UCSD-AML1 (cell line): ENCODE measurements at regions not wholly inside any gene's neighbourhood (a gene's known extent, or its start where the extent isn't known, plus 50 kb on each side); places are given as distances from the start of the nearest gene placed in this dataset.

ENCODE experiments used
- DNase-seq: peaks from one replicate; lab custom pipeline; 2025; ENCODE audit not compliant: unreplicated experiment; lab: John Stamatoyannopoulos, UW

DNA sequence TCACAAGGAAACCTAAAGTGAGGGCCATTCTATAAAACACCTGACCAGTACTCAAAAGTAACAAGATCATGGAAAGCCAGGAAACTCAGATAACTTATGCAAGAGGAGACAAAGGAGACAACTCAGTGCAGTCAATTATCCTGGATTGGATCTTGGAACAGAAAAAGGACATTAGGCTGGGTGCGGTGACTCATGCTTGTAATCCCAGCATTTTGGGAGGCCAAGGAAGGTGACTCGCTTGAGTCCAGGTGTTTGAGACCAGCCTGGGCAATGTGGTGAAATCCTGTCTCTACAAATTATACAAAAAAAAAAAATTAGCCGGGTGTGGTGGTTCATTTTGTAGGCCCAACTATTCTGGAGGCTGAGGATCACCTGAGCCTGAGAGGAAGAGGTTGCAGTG is 424.5 kb upstream of the SPRED2 start:
- no peak for DNase-seq

DNA sequence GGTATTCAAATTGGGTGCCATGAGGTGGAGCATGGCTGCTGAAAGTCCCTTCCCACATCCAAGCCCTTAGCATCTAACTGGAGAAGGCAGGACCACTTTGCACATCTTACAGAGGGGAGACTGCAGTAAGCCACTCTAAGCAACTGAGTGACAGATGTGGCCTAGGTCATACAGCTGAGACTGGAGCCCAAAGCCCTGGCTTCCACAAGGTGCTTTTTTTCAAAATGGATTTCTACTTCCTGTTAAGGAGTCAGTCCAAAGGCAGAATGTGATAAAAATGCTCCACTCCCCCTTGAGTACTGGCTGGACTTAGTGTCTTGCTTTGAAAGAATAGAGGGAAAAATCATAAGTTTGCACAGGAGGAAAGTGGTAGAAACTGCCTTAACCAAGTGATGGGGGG is 424.0 kb upstream of the SPRED2 start:
- no peak for DNase-seq

DNA sequence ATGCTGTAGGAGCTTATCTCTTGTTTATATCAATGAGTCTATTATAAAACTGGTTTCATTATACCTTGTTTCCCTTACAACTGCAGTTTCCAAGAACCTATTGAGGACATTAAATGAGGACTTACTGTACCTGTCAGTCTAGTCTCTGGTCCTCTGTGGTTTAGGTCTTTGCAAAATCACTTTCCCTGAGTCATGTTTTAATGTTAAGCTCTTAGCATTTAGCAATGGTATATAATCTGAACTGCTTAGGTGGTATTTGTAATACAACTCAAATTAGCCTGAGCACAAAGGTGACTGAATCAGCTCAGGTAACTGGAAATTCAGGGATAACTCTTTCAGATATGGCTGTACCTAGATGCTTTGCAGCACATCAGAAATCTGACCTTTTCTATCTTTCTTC is 418.3 kb upstream of the SPRED2 start:
- DNase-seq: no peak

DNA sequence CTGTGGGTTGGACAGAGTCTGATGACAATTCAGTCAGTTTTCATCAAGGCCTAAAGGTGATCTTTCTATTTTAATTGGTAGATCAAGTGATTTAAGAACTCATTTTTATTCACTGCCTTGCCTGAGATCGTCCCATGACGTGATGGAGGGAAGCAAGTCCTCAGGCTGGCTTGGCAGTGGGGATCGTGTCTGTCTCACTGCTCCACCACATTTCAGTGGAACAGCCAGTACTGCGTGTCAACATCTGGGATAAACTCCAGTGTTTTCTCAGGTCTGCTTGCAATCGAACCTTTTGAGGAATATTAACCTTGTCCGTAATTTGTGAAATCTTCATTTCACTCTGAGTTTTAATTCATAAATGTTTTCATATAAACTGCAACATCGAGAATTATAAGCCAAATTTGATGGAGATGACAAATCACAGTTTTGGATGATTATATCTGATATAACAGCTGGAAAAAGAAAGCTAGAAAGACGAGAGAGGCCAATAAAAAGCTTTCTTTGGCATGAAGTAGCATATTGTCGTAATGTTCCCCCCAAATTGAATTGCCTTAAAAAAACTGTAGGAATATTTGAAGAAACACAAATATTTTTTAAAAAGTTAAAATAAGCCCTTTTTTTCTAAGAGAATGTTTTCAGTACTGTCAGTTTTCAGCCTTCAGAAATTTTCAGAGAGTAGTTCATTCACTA is 414.7 kb upstream of the SPRED2 start:
- DNase-seq: no peak

DNA sequence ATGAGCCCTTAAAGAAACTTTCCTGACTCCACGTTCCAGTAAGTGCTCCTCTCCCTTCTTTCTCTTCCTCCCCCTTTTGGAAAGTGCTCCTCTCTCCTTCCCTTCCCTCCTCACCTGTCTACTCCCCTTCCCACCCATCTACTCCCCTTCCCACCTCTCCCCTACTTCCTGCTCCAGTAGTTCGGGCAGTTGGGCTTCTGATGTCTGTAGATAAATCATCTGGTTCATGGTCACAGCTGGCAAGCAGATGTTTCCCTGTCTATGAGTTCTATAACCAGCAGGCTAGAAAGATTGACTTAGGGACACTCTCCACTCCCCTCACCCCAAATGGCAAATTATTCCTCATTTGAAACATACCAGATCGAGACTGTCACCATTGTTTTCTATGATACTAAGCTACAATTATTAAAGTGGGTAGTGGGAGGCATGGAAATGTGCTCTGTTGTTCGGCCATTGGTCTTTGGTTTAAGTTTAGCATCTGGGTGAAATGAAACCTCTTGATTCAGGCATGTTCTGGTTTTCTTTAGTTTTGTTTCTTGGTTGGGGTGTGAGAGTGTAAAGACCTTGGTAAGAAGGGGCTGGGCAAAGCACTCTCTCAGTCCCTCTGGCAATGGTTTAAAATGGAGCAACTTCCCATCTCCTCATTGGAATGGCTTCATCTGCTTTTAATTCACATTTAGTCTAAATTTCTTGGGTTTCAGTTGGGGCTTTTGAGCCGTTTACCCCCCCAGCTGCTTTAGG is 413.2 kb upstream of the SPRED2 start:
- no peak for DNase-seq

DNA sequence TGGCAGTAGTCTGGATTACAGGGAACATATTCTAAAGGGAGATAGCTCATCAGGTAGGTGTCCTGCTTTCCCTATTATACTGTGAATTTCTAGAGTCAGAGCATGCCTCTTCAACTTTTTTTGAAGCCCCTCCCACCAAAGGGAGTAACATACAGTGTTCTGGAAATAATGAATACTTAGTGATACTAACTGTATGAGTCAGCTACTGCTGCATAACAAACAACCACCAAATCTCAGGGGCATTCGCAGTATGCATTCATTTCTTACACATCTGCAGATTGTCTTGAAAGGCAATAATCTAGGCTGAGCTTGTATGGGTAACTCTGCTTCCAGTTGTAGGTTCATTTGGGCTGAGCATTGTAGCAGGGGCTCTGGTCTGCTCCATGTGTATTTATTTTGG is 409.7 kb upstream of the SPRED2 start:
- DNase-seq: no peak

DNA sequence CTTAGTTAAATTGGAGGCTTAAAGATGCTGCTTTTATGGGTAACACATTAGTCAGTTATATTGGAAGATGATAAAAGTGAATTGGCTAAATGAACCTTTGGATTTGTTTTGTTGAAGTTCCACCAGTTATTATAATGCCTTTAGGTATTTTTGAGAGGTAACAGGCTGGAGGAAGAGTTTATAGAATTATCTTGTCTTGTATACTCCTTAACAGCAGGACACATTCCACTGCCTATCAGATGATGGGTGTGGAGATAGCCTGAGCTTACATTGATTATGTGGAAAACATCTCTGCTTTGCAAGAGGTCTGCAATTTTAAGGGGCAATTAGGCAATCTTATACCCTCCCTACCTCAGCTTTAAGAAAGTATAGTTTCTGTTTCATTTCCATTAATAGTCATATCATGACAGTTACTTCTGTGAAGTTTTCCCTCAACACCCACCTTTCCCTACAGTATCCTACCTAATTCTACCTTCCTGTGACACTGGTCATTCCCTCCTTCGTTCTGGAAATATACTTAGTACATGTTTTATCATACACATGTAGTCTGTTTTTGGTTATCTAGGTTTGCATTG is 403.7 kb upstream of the SPRED2 start:
- DNase-seq: no peak

DNA sequence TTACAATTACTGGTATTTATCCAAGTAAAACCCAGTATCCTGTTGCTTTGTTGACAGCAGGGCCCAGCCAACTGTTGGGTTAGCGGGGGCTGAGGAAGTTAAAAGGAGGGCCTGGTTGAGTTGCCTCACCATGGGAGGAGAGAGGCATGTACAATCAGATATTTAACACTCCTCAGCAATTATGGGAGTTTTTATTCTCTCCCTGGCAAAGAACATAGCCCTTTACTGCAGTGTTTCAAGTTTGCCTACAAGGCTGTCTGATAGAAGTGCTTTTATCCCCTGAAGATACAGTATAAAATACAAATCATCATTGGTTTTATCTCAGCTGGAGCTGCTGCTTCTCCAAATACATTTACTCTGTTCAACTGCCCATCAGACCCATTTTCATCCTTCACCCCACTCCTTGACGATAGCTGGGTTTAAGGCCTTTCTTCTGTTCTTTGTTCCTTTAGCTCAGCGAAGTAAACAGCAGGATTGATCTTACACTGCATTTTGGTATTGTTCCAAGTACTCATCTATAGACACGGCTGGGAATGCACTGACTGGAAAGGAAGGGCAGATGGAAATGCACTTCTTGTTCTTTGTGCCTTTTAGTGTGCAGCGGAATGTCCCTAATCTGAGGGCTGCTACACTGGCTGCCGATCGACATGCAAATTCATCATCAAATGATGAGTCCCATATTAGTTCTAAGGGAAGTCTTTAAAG is 402.5 kb upstream of the SPRED2 start:
- DNase-seq: no peak

DNA sequence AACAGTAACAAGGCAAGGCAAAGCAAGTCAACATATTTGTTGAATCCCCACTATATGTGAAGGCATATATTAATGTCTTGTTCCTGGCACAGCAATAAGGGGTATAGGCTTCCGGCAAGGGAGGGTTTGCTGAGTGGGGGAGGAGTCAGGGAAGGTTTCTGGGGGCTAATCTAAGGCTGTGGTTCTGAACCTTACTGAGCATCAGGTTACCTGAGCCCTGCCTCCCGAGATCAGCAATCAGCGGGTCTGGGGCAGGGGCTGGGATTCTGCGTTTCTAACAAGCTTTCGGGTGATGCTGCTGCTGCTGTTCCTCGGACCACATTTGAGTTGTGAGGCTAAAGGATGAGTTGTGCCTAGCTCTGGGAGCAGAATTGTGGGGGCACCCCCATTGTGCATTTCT is 401.7 kb upstream of the SPRED2 start:
- DNase-seq: no peak

DNA sequence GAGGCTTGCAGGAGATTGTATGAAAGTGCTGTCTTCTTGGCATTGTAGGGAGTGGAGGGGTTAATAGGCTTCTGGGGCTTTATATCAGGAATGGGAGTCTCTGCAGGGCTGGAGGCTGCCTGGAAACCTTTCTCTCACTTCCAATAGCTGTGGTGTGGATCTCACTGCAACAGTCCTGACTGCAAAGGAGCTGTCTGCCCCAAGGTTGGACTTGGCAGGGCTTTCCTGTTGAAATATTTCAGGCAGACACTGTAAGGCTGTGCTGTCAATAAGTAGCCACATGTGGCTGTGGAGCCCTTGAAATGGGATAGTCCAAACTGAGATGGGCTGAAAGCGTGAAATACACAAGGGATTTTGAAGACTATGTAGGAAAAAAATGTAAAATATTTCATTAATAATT is 399.1 kb upstream of the SPRED2 start:
- DNase-seq: no peak

DNA sequence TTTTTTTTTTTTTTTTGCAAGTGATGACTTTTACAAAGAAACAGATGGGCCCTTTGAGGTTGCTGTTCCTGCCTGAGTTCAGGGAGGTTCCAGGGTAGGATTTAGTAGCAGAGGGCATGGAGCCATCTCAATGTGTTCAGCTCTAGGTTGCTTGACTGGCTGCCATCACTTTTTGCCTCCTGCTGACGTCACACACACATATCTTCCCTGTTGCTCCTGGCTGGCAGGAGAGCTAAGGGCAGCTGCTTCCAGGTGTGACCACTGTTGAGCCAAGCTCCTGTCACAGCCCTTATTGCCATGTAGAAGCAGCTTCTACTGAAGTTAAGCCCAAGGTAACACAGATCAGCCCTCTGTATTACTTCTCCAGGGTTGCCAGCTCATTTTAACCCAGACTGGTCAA is 394.2 kb upstream of the SPRED2 start:
- DNase-seq: no peak

DNA sequence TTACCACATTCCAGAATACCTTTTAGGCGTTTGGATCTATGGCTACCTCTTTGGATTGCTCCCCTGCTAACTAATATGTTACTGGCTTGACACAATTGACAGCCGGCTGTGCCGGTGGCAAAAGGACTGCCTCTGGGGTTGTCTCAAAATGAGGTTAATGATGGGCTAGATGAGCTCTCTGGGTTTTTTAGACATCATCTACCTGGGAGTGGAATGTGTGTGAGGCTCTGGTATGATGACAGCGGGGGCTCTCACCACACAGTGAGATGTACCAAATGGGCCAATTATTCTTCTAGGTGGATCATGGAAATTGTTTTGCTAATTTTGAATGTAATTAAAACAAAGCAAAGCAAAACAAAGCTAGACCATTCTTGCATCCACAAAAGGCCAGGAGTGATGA is 391.1 kb upstream of the SPRED2 start:
- no peak for DNase-seq

DNA sequence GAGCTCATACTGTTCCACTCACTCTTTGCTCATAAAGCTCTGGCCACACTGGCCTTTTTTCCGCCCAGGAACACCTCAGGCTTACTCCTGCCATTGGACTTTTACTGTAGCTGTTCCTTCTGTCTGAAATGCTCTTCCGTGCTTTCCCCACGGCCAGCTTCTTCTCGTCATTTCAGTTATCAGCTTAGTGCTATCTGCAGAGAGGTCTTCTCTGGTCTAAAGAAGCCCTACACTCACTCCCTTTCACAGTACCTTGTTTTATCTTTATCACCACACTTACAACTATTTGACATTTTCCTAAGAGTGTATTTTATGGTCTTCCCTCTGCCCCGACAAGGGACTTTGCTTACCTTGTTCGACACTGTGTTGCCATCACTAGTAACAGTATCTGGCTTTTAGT is 388.1 kb upstream of the SPRED2 start:
- DNase-seq: no peak

DNA sequence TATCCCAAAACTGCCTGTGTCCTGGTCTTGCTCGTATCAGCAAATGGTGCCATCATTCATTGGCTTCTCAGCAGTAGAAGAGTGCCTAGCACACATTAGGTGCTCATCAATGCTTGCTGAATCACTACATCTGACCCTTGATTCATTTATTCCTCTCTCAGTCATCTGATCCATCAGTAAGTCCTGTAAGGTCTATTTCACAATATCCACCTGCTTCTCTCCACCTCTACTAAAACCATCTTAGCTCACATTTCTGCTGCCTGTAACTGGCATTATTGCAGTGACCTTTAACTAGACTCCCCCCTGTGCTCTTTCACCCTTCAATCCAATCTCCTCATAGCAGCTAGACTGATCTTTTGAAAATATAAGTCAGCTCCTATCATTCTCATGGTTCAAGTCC is 387.6 kb upstream of the SPRED2 start:
- DNase-seq: no peak

DNA sequence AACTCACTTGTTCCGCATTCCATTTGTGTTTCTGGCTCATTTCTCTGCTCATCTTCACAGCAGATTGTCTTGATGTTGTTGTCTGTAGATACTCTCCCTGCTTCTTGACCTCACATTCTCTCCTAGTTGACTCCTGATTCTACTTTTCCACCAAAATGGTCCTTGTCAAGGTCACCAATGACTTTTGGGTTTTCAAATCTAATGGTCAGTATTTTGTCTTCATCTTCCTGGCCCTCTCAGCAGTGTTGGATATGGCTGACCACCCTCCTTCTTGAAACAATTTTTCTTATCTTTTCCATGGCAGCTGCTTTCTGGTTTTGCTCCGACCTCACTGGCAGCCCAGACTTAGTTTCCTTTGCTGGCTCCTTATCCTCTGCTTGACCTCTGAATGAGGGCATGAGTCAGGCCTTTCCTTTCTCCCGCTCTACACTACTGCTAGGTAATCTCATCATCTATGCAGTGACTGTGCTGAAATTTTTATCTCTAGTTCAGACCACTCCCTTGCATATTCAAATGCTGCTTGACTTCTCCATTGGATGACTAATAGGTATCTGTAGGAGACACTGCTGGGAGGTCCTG is 386.6 kb upstream of the SPRED2 start:
- DNase-seq: no peak

DNA sequence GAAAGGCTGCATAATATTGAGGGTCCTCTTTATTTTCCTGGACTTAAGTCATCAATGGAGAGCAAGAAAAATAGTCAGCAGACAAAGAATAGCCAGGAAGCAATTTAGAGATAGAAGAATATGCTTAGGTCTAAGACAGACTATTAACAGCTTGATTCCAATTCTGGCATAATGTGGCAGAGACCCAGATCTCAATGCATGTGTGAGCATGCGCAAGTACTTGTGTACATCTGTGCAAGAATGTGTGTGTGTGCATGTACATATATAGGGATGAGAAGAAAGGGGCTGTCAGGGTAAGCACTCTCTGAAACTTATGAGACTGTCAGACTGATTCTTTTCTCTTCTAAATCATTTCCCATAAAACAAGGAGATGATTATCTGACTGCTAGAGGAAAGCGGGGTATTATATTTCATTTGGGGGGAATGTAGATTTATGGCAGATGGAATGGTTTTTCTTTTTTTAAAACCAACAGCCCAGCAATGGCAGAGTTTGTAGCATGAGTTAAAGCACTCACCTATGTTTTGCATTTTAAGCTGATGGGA is 381.3 kb upstream of the SPRED2 start:
- no peak for DNase-seq

DNA sequence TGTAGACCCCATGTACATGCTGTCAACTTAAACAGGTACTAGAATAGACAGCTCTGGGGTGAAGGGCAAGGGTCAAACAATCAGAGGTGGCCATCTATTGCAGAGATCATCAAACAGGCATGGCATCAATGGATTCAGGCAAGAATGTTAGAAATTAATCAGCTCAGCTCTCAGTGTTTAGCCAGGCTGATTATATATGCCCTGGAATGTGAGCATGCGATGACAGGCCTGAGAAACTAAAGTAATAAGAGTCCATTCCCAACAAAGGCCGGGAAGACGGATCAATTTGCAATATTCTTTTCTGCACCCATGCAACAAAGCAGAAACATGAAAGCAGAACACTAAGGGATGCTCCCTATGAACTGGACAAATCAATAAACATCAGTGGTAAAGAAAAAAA is 380.5 kb upstream of the SPRED2 start:
- DNase-seq: no peak

DNA sequence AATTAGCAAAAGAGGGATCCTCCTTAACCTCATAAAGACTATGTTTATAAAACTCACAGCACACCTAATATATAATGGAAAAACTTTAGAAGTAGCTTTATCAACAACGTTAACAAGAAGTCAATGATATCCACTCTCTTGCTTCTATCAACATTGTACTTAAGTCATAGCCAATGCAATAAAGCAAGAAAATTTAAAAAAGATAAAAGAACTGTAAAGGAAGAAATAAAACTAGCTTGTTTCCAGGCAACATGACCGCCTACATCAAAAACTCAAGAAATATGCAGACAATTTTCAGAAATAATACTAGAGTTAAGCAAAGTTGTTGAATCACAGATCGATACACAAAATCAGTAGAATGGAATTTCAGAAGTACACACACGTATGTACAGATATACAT is 375.5 kb upstream of the SPRED2 start:
- DNase-seq: no peak

DNA sequence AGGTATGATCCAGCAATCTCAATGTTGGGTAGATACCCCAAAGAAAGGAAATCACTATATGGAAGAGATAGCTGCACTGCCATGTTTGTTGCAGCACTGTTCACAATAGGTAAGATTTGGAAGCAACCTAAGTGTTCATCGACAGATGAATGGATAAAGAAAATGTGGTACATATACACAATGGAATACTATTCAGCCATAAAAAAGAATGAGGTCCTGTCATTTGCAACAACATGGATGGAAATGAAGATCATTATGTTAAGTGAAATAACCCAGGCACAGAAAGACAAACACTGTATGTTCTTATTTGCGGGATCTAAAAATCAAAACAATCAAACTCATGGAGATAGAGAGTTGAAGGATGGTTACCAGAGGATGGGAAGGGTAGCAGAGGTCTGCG is 372.4 kb upstream of the SPRED2 start:
- no peak for DNase-seq

DNA sequence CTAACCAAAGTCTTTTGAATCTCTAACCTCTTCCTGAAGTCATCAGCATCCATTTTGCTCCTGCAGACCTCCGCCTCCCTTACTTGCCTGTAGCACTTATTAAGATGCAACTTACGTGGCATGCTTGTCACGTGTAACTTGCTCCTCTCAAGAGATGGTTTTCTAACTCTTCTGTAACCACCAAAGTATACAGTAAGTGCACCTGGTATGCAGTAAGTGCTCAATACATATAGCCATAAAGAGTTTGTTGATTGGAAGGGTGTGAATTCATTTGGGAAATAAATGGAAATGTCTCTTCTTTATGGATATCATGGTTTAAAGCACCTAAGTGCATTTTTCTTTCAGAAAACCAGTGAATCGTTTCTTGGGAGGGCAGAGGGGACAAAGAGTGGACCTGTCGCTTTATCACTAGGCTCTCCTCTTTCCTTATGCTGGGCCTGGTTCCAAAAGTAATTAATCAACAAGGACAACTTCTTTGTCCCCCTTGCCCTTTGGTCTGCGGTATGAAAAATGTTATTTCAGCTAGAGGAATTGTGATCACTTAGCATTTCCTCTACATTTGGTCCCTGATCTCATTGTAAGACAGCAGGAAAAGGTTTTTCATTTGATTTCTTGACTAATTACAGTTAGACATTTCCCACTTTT is 370.0 kb upstream of the SPRED2 start:
- DNase-seq: no peak

DNA sequence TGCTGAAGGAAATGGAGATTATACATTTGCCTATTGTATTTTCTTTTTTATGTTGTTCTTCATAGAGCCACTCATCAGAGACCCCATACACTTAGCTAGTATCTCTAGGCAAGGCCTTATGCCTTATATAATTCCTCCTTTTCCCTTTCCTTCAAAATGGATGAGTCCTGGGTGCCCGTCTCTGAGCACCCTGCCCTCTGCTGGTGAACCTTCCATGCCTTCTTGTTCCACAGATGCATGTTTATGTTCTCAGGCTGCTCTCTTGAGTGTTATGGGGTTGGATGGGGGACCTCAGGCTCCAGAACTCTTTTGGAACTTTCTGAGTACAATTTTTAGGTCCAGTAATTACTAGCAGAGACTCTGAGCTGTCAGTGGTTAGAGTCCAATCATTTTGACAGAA is 368.6 kb upstream of the SPRED2 start:
- DNase-seq: peak; percentile 11
